H9 (cell line): ENCODE measurements at regions not wholly inside any gene's neighbourhood (a gene's known extent, or its start where the extent isn't known, plus 50 kb on each side); places are given as distances from the start of the nearest gene placed in this dataset.
"Not testable (repeated sequence)": the region's sequence is repeated elsewhere in the genome, so short reads cannot be mapped to it uniquely, and the experiment has no call there.

Experiments used
- DNase-seq: peaks from one replicate; pipeline ENCODE4 v3.0.0-alpha.2; 2017
- H2AFZ ChIP-seq: one replicate; pipeline ENCODE4 v1.6.1; 2013; ENCODE audit warnings: mild to moderate bottlenecking, low read length, control low read depth, moderate library complexity
- H2AK5ac ChIP-seq: 2 replicates; pipeline ENCODE4 v1.6.1; 2013; ENCODE audit warnings: low read length, control low read depth, mixed read lengths; ENCODE audit not compliant: insufficient read length
- H2BK120ac ChIP-seq: one replicate; pipeline ENCODE4 v1.6.1; 2013; ENCODE audit warnings: low read depth, mild to moderate bottlenecking, low read length, control low read depth, inconsistent platforms; ENCODE audit not compliant: poor library complexity, severe bottlenecking
- H2BK12ac ChIP-seq: 2 replicates; pipeline ENCODE4 v1.6.1; 2013; ENCODE audit warnings: low read length, control low read depth, mixed read lengths, low read depth; ENCODE audit not compliant: insufficient read length
- H2BK15ac ChIP-seq: 2 replicates; pipeline ENCODE4 v1.6.1; 2013; ENCODE audit warnings: low read depth, low read length, control low read depth
- H2BK20ac ChIP-seq: one replicate; pipeline ENCODE4 v1.6.1; 2013; ENCODE audit warnings: low read depth, mild to moderate bottlenecking, low read length, control low read depth, inconsistent platforms; ENCODE audit not compliant: poor library complexity, severe bottlenecking
- H2BK5ac ChIP-seq: 2 replicates; pipeline ENCODE4 v1.6.1; 2013; ENCODE audit warnings: low read length, control low read depth, mixed read lengths; ENCODE audit not compliant: insufficient read length
- H3K14ac ChIP-seq: 2 replicates; pipeline ENCODE4 v1.6.1; 2013; ENCODE audit warnings: low read length, control low read depth; ENCODE audit not compliant: insufficient read depth
- H3K18ac ChIP-seq: 2 replicates; pipeline ENCODE4 v1.6.1; 2013; ENCODE audit warnings: low read depth, mild to moderate bottlenecking, mixed read lengths, low read length, control low read depth; ENCODE audit not compliant: insufficient read length
- H3K23ac ChIP-seq: 2 replicates; pipeline ENCODE4 v1.6.1; 2013; ENCODE audit warnings: low read length, control low read depth, mixed read lengths, low read depth; ENCODE audit not compliant: insufficient read length
- H3K23me2 ChIP-seq: 2 replicates; pipeline ENCODE4 v1.6.1; 2013; ENCODE audit warnings: low read depth, mild to moderate bottlenecking, mixed read lengths, low read length, control low read depth; ENCODE audit not compliant: insufficient read length, poor library complexity, severe bottlenecking
- H3K27ac ChIP-seq: 2 replicates; pipeline ENCODE4 v1.5.1; 2013; ENCODE audit warnings: low read length, control low read depth, mixed read lengths, low read depth; ENCODE audit not compliant: insufficient read length
- H3K27me3 ChIP-seq: 2 replicates; pipeline ENCODE4 v1.6.1; 2013; ENCODE audit warnings: low read length, control low read depth, inconsistent platforms; ENCODE audit not compliant: insufficient read depth
- H3K4ac ChIP-seq: 2 replicates; pipeline ENCODE4 v1.6.1; 2013; ENCODE audit warnings: low read depth, mild to moderate bottlenecking, control low read depth, inconsistent platforms, low read length, moderate library complexity
- H3K4me1 ChIP-seq: 2 replicates; pipeline ENCODE4 v1.6.1; 2013; ENCODE audit warnings: low read length, control low read depth, inconsistent platforms; ENCODE audit not compliant: insufficient read depth
- H3K4me2 ChIP-seq: 2 replicates; pipeline ENCODE4 v1.6.1; 2013; ENCODE audit warnings: low read length, control low read depth, mixed read lengths; ENCODE audit not compliant: insufficient read length, insufficient read depth
- H3K56ac ChIP-seq: 2 replicates; pipeline ENCODE4 v1.6.1; 2013; ENCODE audit warnings: low read depth, mild to moderate bottlenecking, mixed read lengths, low read length, control low read depth; ENCODE audit not compliant: insufficient read length
- H3K79me1 ChIP-seq: 2 replicates; pipeline ENCODE4 v1.6.1; 2013; ENCODE audit warnings: low read depth, mild to moderate bottlenecking, moderate library complexity, low read length, control low read depth, inconsistent platforms; ENCODE audit not compliant: insufficient read depth, poor library complexity, severe bottlenecking
- H3K79me2 ChIP-seq: 2 replicates; pipeline ENCODE4 v1.6.1; 2013; ENCODE audit warnings: low read length, control low read depth, inconsistent platforms; ENCODE audit not compliant: insufficient read depth
- H3K9ac ChIP-seq: 2 replicates; pipeline ENCODE4 v1.6.1; 2013; ENCODE audit warnings: low read length, control low read depth, mixed read lengths; ENCODE audit not compliant: insufficient read length; ENCODE audit errors: extremely low read depth
- H3K9me3 ChIP-seq: one replicate; pipeline ENCODE4 v1.6.1; 2013; ENCODE audit warnings: low read depth, low read length, inconsistent platforms; ENCODE audit not compliant: control insufficient read depth
- H3T11ph ChIP-seq: one replicate; pipeline ENCODE4 v1.6.1; 2013; ENCODE audit warnings: mild to moderate bottlenecking, low read length, control low read depth, inconsistent platforms
- H4K20me1 ChIP-seq: one replicate; pipeline ENCODE4 v1.6.1; 2013; ENCODE audit not compliant: control insufficient read depth, insufficient read length, insufficient read depth
- H4K5ac ChIP-seq: 2 replicates; pipeline ENCODE4 v1.6.1; 2013; ENCODE audit warnings: low read depth, mild to moderate bottlenecking, mixed read lengths, low read length, control low read depth; ENCODE audit not compliant: insufficient read length
- H4K8ac ChIP-seq: replicated peaks from 2 replicates; pipeline ENCODE4 v1.6.1; 2013; ENCODE audit warnings: low read length, control low read depth, mixed read lengths, low read depth; ENCODE audit not compliant: insufficient read length
- H4K91ac ChIP-seq: 2 replicates; pipeline ENCODE4 v1.6.1; 2013; ENCODE audit warnings: low read depth, mild to moderate bottlenecking, moderate library complexity, mixed read lengths, low read length, control low read depth; ENCODE audit not compliant: insufficient read length
- H3K27ac Mint-ChIP-seq, 3 experiments: 2 replicates in 2 of 3; 3 replicates in 1 of 3; pipeline ENCODE4 v1.8.0; 2020 to 2021; ENCODE audit warnings: mixed read lengths in 3 of 3, mild to moderate bottlenecking in 1 of 3, moderate library complexity in 1 of 3
- H3K27me3 Mint-ChIP-seq: 2 replicates; pipeline ENCODE4 v1.8.0; 2021; ENCODE audit warnings: low read depth, mild to moderate bottlenecking, moderate library complexity, mixed read lengths
- H3K36me3 Mint-ChIP-seq, 3 experiments: 2 replicates in 2 of 3; 3 replicates in 1 of 3; pipeline ENCODE4 v1.8.0; 2020 to 2021; ENCODE audit warnings: low read depth in 3 of 3, mixed read lengths in 3 of 3; ENCODE audit not compliant: insufficient read depth in 1 of 3
- H3K4me1 Mint-ChIP-seq, 2 experiments: 2 replicates each; pipeline ENCODE4 v1.8.0; 2020; ENCODE audit warnings: mixed read lengths in 2 of 2
- H3K4me3 Mint-ChIP-seq, 2 experiments: 2 replicates in 1 of 2; 3 replicates in 1 of 2; pipeline ENCODE4 v1.8.0; 2020 to 2021; ENCODE audit warnings: mild to moderate bottlenecking in 2 of 2, mixed read lengths in 2 of 2, moderate library complexity in 1 of 2
- H3K9me3 Mint-ChIP-seq, 2 experiments: 2 replicates in 1 of 2; 3 replicates in 1 of 2; pipeline ENCODE4 v1.8.0; 2020; ENCODE audit warnings: mild to moderate bottlenecking in 2 of 2, mixed read lengths in 2 of 2, moderate library complexity in 1 of 2
- CTCF ChIP-seq: fragments of 200-600 bp; sonication (generic); conservative IDR thresholded peaks from 3 replicates; pipeline ENCODE4 v1.8.0; 2021; ENCODE audit warnings: antibody characterized with exemption, mild to moderate bottlenecking
- WGBS: extraction: QIAGEN DNeasy Blood & Tissue Kit; methylation state at CpG from one replicate; pipeline ENCODE4 v1.1.7; 2013; ENCODE audit warnings: missing lambda C conversion rate, low lambda C conversion rate, mixed read lengths; ENCODE audit not compliant: insufficient read length; ENCODE audit errors: extremely low coverage; 5-methylcytosine and 5-hydroxymethylcytosine counted together

GRCh38 chr5:96320797-96321196 lies 112.3 kb downstream of the PCSK1 start:
- Histone ChIP-seq H3K27me3 (no peaks in the 10 kb centered on the region), H2BK12ac (no peak overlapping the region), H3K4ac (no peak overlapping the region), H3K79me2 (no peaks in the 10 kb centered on the region), H3K79me1 (no peaks in the 10 kb centered on the region), H3K4me2 (no peak overlapping the region), H3K9ac (no peak overlapping the region), H3K23ac (no peak overlapping the region), H2BK5ac (no peak overlapping the region), H4K20me1 (no peaks in the 10 kb centered on the region), H3K56ac (no peak overlapping the region), H4K5ac (no peak overlapping the region), H3T11ph (no peak overlapping the region), H2BK120ac (no peak overlapping the region), H2AFZ (no peak overlapping the region), H4K8ac (no peak overlapping the region), H3K23me2 (no peaks in the 10 kb centered on the region), H3K27ac (no peak overlapping the region), H3K4me1 (no peaks in the 10 kb centered on the region), H3K14ac (no peak overlapping the region), H2AK5ac (no peak overlapping the region), H3K9me3 (no peaks in the 10 kb centered on the region), H2BK20ac (no peak overlapping the region), H3K18ac (no peak overlapping the region), H4K91ac (no peak overlapping the region), H2BK15ac (no peak overlapping the region)
- Mint-ChIP-seq H3K27me3 (no peaks in the 10 kb centered on the region; the same call in 1 of the 2 replicates), H3K27ac (no peak overlapping the region), H3K36me3 (no peaks in the 10 kb centered on the region), H3K9me3 (no peaks in the 10 kb centered on the region), H3K4me1 (peaks cover 11 to 14% of the 10 kb centered on the region in 2 experiments), H3K4me3 (no peak overlapping the region)
- no peak for DNase-seq
- TF ChIP-seq CTCF, result no peak
- no CpG with 5 or more reads among the region's 3 CpGs for WGBS

DNA sequence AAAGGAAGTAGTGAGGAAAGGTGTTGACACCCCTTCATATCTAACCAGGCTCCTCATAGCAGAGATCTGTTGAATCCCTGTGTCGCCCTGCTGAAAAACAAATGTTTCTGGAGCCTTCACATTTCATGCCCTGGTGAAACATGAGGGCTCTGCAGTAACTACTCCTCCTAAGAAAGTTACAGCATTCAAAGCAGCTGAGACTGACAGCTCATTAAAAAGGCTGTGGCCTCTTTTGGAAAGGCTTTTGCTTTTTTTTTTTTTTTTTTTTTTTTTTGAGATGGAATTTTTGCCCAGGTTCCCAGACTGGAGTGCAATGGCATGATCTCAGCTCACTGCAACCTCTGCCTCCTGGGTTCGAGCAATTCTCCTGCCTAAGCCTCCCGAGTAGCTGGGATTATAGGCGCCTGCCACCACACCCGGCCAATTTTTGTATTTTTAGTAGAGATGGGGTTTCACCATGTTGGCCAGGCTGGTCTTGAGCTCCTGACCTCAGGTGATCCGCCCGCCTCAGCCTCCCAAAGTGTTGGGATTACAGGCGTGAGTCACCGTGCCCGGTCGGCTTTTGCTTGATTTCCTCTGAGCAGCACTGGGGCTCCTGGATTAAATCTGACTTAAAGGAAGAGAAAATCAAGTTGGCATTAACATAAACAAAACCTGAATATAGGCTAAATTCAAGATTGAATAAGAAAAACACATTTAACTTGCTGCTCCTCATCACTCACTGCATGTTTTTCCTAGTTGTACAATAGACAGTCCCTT lies 112.9 kb downstream of the PCSK1 start:
- not testable (repeated sequence) for H3K4ac ChIP-seq, H4K5ac ChIP-seq, H3K4me2 ChIP-seq, H3K23me2 ChIP-seq, H3K79me2 ChIP-seq, H3K23ac ChIP-seq, H3K9me3 Mint-ChIP-seq, H2BK120ac ChIP-seq, H2BK12ac ChIP-seq, H4K20me1 ChIP-seq, H2AFZ ChIP-seq, H3K14ac ChIP-seq, H4K8ac ChIP-seq, H3K4me1 ChIP-seq, DNase-seq, H2BK20ac ChIP-seq, H3K79me1 ChIP-seq, H4K91ac ChIP-seq, H3K27ac Mint-ChIP-seq, H3K36me3 Mint-ChIP-seq, H3K9ac ChIP-seq, H2AK5ac ChIP-seq, H3K4me3 Mint-ChIP-seq, H3K27me3 Mint-ChIP-seq, H3K27ac ChIP-seq, H2BK15ac ChIP-seq, H3K9me3 ChIP-seq, H3K27me3 ChIP-seq, H3T11ph ChIP-seq, H3K18ac ChIP-seq, H3K56ac ChIP-seq, H2BK5ac ChIP-seq
- H3K4me1 Mint-ChIP-seq, result peaks cover 11 to 14% of the 10 kb centered on the region in 2 experiments
- WGBS, result no CpG with 5 or more reads among the region's 11 CpGs
